Posterior vena cava (tissue), 2 donors: ENCODE measurements at regions not wholly inside any gene's neighbourhood (a gene's known extent, or its start where the extent isn't known, plus 50 kb on each side); places are given as distances from the start of the nearest gene placed in this dataset.

Source experiments
- DNase-seq: peaks from one replicate; pipeline ENCODE4 v3.0.0-alpha.2; 2020; ENCODE audit warnings: low spot score
- intact Hi-C, 2 donors: fragments of 100-400 bp; cut with DNase I; formaldehyde crosslinking; loops; one replicate each; pipeline versions ENCODE4 v1.14.1 to v1.14.2; 2022 to 2023
- donor health status: DM: yes; HTN: yes; CAD: no.
- donor health status: DM: yes; HTN: yes; CAD: no.

DNA sequence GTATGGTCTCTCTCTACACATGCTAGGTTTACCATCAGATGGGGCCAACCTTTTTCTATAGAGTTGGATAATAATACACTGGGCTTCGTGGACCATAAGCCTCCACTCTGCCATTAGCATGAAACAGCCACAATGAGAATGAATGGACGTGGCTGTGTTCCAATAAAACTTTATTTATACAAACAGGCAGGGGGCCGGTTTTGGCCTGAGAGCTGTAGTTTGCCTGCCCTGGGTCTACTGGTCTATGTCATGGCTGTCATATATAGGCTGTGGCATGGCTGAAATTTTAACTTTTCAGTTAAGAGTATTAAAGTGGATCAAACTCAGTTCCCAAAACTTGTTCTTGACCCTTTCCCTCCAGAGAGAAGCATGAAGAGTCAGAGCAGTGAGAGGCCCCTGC, 120.3 kb upstream of the MYL2 start:
- no peak for DNase-seq
- intact Hi-C loops = loop anchor here in 1 of 2 donors (1.0 kb wide), 1 partner anchor 10 kb away; no protein-coding TSS in a partner anchor

DNA sequence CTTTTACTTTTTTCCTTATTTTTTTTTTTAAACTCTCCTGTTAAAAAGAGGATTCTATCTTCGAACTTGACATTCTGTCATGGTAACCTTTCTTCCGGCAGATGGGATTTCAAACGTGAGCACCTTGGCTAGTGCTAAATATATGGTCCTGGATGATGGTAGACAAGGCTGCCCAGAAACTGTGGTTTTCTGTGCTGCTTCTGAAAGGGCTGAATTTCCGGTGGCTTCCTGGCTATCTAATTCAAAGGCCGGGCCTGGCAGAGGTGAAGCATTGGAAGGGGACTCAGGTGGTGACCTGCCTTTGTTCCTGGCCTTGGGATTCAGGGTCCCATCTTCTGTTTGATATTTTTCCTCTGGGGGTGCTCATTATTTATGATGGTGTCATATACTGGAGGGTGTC, 118.6 kb upstream of the MYL2 start:
- intact Hi-C loops = no loop called here

DNA sequence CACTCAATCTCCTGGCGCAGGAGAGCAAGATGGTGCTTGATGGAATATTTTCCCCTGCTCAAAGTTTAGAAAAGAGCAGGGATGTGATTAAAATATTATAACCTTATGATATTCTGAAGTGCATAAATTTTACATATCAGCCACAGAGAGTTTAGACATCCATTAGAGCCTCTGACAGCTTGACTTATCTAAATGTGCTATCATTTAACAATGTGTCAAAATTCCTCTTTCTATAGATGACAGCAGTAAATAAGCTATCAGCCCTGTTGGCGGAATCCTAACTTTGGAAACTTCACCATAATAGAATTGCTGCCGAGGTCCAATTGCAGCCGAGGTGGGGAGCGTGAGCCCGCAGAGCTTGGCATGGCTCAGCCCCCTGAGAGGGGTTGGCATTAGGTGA, 117.7 kb upstream of the MYL2 start:
- no peak for DNase-seq
- intact Hi-C loops = no loop called here

More for the DNA sequence above, 118.6 kb upstream of the MYL2 start:
- no peak for DNase-seq

DNA sequence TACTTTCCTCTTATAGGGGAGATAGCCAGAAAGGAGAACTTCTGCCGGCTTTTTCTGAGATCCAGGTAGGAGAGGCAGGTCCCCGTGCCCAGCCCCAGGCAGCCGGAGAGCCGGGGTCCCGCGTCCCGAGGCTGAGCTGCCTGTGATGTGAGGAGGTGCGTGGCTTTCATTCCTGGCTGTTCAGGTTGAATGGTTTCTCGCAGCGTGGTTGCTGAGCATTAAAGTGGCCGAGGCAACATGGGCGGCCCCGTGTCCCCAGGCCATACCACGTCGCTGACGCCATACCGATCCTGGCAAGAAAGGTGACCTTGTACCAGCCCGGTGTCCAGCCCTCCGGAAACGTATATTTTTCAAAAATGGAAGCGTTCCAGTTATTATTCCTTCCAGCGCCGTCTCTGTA, 116.7 kb upstream of the MYL2 start:
- intact Hi-C loops = no loop called here
- DNase-seq = no peak

DNA sequence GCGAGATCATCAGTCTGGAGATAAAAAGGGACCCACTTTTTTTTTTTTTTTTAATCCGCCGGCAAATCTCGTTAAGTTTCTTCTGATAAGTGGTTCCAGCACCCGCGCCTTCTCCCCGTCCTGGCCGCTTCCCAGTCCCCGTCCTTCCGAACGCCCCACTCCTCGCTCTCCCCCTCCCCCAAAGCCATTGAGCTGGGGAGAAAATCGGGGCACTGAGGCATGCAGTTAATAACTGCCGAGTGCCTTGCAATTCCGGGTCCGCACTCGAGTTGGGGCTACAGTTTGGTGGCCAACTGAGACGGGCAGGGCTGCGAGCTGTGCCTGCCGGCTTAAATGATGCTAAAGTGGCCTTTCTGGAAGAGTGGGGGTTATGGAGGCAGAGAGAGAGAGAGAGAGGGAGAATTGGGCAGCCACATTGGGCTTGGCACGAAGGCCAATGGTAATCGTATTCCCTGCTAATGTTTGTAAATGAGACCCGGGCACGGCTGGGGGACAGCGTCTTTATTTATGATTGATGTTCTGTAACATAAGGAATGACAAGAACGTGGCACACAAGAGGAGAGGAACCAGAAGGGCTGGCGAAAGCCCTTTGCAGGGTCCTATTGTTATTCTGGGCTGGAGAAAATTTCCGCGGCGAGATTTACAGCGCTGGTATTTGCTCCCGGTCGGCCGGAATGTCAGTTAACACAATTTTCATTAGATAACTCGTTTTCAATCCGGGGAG, 115.4 kb upstream of the MYL2 start:
- intact Hi-C loops = no loop called here
- DNase-seq = no peak

DNA sequence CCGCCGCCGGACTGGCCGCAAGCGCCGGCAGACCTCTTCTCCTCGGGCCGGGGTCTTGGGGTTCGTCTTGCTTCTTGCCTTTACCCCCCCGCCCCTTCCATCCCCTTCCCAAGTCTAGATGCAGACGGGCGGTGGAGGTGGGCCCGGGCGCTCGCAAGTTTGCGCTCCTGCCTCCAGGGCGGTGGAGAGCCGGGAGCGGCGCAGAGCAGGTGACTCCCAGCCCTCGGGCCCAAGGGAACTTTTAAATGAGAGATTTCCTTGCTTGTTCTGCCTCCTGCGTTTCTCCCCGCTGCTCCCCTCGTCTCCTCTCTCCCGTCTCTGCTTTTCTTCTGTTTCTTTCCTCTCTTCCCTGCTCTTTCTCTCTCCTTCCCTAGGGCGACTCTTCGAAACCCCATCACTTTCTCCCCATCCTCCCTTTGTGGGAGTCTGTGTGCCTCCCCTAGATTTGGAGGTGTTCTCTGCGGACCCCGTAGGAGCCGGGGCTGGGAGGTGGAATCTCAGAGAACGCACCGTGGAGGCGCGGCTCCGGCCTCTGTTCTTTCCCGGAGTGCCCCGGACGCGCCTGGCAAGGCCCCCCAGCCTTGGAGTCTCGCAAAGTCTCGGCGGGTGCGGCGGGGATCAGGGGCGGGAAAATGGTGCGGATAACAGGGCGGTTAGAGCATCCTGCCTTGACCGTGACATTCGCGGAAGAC, 114.7 kb upstream of the MYL2 start:
- intact Hi-C loops = no loop called here
- DNase-seq = no peak

DNA sequence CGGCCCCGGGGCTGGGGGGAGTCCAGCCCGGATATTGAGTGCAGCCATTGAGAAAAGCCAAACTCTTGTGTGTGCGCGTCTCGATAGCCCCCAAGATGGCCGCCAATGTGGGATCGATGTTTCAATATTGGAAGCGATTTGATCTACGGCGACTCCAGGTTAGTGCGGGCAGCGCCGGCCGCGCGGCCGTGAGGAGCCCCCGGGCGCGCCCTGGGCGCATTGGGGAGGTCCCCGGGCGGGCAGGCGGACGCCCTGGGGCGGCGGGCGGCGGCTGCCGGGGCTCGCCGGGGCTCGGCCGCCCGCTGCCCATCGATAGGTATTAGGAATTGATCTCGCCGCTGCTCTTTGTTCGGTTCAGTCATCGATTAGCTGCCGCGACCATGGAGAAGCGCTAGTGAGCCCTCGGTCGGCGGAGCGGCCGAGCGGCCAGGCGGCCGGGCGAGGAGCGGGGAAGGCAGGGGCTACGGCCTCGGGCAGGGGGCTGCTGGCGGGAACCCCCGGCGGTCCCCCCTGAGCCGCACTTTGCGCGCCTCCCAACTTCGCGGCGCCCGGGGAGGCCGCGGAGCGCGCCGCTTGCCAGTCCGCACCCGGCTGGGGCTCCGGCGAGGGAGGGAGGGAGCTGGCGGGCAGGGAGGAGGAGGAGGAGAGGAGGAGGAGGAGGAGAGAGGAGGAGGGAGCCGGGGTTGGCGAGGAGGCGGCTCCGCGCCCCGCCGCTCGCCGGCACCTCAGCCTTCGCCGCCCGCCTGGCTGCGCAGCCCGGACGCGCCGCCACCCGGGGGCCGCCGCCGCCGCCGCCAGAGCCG, 113.9 kb upstream of the MYL2 start, which contains the start of gene CUX2:
TSS of gene CUX2 (plus strand) at position 83 of the 803 bp plus-strand sequence.
- no peak for DNase-seq
- intact Hi-C loops = no loop called here

DNA sequence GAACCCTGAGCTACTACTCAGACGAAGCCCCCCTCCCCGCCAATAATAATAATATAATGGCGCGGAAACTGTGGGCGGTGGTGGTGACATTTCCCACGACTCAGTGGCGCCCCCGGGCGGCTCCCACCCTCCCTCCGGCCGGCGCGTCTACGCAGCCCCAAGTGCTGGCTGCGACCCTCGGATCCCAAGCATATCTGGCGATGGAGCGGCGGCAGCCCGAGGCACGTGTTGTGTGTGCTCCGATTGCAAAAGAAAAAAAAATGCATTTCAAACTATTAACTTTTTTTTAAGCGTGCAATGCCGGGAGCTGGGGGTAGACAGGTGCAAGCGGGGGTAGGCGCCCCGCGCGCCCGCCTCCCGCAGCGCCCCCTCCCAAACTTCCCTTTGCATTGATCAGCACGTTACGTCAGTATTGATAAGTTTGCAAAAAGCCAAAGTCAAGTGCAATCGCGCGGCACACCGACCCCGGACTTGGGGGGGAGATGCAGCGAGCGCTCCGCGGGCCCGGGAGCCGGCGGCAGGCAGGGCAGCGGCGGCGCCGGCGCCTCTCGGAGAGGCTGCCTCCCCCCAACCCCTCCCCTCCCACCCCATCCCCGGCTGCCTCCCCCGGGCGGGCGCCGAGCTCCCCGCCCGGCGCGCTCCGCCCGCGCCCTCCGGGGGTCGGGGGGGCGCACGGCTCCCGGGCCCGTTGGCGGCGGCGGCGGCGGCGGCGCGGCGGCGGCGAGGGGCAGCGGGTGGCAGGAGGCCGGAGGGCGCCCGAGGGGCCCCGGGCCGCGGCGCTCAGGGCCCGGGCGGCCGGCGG, 113.1 kb upstream of the MYL2 start:
- DNase-seq = no peak
- intact Hi-C loops = no loop called here

DNA sequence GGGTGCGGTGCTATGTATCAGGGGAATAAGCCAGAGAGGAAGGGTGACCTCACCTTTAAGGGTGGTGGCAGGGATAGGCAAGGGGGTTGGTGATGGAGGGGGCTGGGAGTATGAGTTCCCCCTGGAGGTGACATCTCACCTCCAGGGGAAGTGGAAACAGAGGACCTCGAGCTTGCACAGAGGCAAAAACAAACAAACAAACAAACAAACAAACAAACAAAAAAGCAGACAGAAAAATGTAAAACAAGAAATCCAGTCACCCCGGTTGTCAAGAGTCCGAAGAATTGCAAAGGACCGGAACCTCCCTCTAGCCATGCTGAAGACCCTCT, 112.2 kb upstream of the MYL2 start:
- no peak for DNase-seq
- intact Hi-C loops = no loop called here

DNA sequence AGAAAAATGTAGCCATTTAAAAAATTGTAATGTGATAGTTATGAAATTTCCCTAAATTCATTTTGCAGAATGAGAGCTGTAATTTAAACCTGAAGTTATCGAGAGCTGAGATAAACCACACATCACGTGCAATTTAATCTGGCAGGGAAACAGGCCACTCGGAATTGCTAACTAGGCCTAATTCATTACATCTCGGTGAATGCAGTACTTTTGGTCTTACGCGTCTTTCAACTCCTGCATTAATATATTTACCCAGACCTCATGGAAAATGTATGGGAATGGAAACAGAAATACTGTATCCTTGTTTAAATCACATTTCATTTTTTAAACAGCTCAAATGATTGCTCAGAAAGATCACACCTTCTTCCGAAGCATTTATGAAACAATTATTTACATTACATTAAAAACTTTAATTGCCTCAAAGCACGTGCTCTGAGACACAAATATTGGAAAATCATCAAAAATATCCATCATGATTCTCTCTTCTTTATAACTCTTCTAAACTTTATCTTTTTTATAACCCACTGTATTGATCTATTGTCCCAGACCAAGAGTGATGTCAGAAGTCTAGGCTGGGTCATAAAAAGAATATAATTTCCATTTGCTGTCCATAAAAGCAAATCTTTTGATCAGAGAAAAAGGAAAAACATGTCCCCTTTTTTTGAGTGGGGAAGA, 111.7 kb upstream of the MYL2 start:
- DNase-seq = no peak

DNA sequence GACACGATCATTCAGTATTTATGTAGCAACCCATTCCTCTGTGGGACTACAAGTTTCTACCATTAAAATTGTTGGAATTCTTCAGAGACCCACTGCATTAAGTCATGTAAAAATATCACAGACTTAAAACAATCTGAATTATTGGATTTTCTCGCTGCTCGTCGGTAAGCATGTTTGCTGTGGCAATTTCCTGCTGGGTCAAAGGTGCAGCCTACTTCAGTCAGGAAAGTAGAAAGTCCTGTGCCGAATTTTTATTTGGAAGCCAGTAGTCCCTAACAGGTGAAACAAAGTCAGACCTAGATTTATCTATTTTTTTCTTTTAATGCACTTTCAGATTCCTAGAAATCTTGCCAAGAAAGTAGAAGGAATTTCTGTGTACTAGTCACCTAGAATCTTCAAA, 110.4 kb upstream of the MYL2 start:
- DNase-seq = no peak
- intact Hi-C loops = loop anchor here in 1 of 2 donors (1.0 kb wide), 1 partner anchor 10 kb away; no protein-coding TSS in a partner anchor

More for the DNA sequence above, 111.7 kb upstream of the MYL2 start:
- intact Hi-C loops = no loop called here

DNA sequence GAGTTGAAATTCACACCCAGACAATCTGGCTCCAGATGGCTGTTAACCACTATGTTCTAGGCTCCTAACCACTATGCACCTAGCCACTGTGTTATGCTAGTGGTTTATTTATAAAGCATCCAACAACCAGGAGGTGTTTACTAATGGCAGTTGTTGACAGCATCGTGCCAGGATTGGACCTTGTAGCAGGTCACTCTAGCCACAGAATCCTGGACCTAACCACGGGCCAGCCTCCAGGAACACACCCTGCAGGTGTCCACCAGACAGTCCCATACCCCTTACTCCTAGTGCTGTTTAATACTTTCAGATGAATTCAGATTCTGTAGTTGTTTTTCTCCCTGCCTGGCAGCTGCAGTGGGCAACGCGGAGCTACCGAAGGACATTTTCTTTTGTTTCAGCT, 109.4 kb upstream of the MYL2 start:
- intact Hi-C loops = loop anchor here in 1 of 2 donors (1.0 to 10.0 kb wide), 2 partner anchors 11 to 275 kb away; no protein-coding TSS in a partner anchor
- no peak for DNase-seq

DNA sequence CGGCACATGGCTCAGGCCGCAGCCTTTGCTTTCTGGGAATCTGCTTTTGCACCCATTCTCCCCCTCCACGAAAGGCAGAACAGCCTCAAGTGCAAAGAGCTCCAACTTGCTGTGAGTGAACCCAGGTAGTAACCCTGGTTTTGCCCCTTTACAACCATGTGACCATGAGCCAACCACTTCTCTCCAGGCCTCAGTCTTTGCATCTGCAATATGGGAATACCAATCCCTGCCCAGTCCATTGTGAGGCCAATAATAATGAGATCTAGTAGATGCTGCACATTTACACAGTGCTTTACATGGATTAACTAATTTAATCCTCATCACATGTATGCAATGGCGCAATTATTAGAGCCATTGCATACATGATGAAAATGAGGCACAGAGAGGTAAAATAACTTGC, 108.9 kb upstream of the MYL2 start:
- no peak for DNase-seq
- intact Hi-C loops = loop anchor here in 1 of 2 donors (10.0 kb wide), 1 partner anchor 275 kb away; no protein-coding TSS in a partner anchor

DNA sequence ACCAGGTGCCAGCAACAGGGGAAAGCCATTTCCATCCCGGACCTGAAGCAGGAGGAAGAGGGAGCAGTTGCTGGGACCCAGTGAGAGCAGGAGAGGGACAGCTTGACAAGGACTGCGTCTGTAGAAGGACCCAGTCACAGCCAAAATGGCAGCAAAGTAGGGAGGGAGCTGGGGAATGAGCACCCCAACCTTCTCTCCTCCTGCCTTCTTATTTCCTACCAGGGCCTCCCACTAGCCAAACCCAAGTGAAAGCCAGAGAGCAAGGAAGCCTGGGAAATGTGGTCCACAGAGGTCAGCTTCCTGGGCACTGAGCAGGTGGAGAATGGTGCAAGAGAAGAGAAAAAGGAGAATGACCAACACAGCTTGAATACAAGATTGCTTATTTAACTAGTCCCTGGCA, 108.5 kb upstream of the MYL2 start:
- intact Hi-C loops = loop anchor here in 1 of 2 donors (10.0 kb wide), 1 partner anchor 276 kb away; no protein-coding TSS in a partner anchor
- no peak for DNase-seq

DNA sequence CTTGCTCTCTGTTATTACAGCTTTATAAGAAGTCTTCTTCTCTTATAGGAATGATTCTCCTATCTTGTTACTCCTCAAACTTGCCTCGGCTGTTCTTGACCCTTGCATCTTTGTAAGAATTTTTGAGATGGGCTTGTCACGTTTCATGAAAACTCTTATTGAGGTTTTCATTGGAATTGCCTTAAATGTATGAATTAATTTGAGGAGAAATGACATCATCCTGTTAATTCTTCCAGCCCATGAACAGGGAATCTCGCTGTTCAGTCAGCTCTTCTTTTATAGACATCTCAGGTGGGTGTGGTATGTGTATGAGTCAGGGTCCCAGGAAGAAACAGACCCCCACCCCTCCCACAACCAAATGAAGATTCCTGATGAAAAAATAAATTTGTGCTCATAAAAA, 107.1 kb upstream of the MYL2 start:
- DNase-seq = no peak
- intact Hi-C loops = loop anchor here in 1 of 2 donors (10.0 kb wide), 1 partner anchor 277 kb away; no protein-coding TSS in a partner anchor

DNA sequence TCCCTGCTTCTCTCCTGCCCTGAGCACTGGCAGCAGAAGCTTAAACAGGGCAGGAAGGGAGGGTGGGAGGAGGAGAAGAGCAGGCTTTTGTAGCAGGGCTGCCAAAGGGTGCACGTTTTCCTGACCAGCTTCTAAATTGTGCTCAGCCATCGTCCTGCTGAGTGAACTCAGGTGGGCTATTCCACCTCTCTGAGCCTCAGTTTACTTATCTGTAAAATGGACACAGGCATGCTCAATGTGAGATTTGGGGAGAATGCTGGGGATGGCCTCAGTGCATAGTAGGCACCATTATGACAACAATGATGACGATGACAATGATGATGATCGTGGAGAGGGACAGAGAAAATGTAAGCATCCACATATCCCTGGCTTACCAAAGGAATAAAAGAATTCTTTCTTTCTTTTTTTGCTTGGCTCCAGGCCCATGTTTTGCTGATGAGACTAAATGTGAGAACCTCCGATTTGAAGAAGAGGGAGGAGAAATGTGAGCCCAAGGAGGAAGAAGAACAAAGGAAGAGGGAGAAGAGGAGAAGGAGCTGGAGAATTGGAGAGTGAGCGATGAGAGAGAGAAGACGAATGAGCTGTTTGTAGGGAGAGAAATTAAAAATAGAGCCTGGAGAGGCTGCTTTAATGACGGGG, 105.5 kb upstream of the MYL2 start:
- no peak for DNase-seq
- intact Hi-C loops = loop anchor here in 1 of 2 donors (10.0 kb wide), 1 partner anchor 279 kb away; no protein-coding TSS in a partner anchor

DNA sequence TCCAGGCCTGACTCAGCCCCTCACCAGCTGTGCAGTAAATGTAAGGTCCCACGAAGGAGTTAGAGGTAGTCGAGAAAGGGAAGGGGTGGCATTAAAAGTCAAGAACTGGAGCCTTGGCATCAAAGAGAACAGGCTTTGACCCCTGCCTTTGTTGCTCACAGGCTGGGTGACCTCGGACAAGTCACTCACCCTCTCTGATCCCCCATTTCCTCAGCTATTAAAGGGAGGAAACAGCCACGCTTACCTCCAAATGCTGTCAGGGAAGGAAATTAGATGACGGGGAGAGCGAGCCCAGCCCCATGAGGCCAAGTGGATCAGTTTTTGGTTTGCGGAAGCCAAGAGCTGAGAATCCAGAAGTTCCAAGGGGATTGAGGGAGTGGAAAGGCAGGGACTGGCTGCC, 104.9 kb upstream of the MYL2 start:
- DNase-seq = no peak
- intact Hi-C loops = loop anchor here in 1 of 2 donors (10.0 kb wide), 1 partner anchor 280 kb away; no protein-coding TSS in a partner anchor
